GM04503 (cell line): ENCODE measurements at regions not wholly inside any gene's neighbourhood (a gene's known extent, or its start where the extent isn't known, plus 50 kb on each side); places are given as distances from the start of the nearest gene placed in this dataset.
"Not testable (repeated sequence)": the region's sequence is repeated elsewhere in the genome, so short reads cannot be mapped to it uniquely, and the experiment has no call there.

Experiments
- DNase-seq: peaks from one replicate; pipeline ENCODE4 v3.0.0-alpha.2; 2012; ENCODE audit warnings: low read depth

DNA sequence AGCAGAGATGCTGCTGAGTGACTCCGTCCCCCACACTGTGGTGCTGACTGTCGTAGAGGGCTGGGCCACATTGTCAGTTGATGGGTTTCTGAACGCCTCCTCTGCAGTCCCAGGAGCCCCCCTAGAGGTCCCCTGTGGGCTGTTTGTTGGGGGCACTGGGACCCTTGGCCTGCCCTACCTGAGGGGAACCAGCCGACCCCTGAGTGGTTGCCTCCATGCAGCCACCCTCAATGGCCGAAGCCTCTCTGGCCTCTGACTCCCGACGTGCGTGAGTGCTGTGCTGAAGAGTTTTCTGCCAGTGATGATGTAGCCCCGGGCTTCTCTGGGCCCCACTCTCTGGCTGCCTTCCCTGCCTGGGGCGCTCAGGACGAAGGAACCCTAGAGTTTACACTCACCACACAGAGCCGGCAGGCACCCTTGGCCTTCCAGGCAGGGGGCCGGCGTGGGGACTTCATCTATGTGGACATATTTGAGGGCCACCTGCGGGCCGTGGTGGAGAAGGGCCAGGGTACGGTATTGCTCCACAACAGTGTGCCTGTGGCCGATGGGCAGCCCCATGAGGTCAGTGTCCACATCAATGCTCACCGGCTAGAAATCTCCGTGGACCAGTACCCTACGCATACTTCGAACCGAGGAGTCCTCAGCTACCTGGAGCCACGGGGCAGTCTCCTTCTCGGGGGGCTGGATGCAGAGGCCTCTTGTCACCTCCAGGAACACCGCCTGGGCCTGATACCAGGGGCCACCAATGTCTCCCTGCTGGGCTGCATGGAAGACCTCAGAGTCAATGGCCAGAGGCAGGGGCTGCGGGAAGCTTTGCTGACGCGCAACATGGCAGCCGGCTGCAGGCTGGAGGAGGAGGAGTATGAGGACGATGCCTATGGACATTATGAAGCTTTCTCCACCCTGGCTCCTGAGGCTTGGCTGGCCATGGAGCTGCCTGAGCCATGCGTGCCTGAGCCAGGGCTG is 181.1 kb downstream of the TBC1D2B start:
- not testable (repeated sequence) for DNase-seq

DNA sequence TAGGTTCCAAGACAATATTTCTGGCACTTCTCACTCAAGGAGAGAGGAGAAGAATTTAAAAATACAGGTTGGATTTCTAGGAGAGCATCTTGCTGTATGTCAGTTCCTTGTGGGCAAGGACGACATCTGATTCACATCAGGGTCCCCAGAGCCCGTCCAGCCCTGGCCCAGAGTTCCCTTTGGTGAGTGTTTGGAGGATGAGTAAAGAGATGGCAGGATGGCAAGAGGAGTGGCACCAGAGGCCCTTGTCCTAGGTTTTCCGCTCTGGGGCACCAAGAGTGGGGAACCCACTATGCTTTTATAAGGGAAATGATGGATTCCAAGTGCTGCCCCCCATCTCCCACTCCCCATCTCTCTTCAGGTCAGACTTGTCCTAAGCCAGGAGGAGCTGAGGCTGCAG is 181.8 kb downstream of the TBC1D2B start:
- DNase-seq: no peak

DNA sequence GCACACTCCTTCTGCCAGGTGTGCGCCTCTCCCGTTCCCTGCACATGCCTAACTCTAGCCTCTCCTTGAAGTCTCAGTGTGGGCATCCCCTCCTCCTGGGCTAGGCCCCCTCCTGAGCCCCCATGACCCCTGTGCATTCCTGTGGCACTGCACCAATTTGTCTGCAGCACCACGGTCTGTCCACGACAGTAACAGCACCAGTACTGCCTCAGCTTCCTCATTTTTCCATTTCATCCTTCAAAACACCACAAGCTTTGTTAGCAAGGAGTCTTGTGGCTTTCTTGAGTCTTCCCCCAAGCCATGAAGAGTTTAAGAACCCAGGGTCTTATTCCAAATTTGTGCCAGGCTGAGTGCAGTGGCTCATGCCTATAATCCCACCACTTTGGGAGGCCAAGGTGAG is 182.4 kb downstream of the TBC1D2B start:
- DNase-seq: not testable (repeated sequence)

DNA sequence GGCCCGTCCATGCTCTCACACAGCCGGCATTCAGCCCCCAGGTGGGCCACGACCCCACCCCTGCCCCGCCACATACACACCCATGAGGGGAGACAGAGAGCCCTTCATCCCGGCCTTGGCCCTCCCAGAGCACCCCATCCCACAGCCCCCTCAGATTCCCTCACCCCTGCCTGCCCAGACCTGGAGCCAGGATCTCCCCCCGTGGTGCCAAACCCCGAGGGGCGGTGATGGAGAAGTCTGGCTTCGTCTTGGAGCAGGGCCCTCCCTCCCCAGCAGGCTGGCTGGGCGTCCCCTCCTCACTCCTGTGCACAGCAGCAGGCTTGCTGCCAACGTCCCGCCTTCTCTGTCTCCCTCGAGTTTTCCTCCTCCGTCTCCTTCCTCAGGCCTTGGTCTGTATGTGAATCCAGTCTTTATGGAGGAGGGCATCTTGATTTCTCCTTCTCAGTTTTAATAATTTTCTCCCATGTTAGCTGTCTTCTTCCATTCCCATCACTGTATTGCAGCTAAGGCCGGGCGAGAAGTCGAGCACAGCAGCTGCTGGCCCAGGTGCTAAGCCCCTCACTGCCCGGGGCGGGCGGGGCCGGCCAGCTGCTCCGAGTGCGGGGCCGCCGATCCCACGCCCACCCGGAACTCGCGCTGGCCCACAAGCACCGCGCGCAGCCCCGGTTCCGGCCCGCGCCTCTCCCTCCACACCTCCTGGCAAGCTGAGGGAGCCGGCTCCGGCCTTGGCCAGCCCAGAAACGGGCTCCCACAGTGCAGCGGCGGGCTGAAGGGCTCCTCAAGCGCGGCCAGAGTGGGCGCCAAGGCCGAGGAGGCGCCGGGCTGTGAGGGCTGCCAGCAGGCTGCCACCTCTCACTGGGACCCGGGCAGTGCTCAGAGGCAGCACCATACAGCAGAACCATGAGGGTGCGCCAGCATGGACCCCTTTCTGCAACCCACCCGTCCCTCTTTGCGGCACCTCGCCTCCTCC is 183.6 kb downstream of the TBC1D2B start:
- not testable (repeated sequence) for DNase-seq

DNA sequence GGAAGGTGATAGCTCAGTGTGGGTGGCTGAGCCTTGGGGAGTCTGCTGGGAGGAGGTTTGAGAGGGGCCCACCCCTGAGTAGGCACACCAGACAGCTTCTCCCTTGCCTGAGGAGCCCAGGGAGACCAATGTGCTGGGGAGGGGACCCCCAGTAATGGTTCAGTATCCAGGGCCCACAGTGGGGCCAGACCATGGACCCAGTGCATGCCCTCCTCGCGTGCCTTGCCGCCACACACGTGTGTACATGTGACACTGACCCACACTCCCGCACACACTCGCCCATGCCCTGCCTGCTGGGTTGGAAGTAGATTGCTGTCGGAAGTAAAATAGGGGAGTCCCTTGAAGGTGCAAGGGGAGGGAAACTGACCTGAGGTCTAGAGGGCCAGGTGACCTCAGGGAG is 184.3 kb downstream of the TBC1D2B start:
- not testable (repeated sequence) for DNase-seq

DNA sequence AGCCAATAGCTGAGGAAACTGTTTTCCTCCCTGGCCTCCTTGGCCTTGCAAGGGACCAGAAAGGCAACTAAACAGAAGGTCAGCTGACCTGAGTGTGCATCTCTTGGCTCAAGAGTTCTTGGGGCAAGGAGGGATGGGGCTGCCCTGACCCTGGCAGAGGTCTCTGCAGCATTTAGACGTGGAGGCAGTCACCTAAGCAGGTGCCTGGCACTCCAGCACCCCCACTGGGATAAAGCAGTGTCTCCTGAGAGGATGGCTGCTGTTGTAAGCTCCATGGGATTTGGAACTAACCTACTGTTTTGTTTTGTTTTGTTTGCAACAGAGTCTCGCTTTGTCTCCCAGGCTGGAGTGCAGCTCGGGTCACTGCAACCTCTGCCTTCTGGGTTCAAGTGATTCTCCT is 185.2 kb downstream of the TBC1D2B start:
- no peak for DNase-seq

DNA sequence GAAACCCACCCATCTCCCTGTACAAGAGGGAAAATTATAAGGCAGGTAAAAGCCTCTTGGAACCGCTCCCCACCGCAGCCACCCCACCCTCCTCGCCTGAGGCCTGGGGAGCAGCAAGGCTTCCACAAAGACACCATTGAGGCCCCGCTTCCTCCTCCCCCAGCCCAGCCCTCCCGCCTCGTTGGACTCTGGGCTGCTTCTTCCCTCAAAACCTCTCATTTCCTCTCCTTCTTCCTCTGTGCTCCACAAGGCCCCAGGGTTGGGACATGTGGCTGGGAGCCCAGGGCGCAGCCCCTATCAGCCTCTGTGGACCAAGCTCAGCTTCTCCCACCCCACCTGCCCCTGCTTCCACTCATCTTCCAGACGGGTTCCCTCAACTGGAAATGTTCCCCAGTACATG is 185.6 kb downstream of the TBC1D2B start:
- DNase-seq: not testable (repeated sequence)

DNA sequence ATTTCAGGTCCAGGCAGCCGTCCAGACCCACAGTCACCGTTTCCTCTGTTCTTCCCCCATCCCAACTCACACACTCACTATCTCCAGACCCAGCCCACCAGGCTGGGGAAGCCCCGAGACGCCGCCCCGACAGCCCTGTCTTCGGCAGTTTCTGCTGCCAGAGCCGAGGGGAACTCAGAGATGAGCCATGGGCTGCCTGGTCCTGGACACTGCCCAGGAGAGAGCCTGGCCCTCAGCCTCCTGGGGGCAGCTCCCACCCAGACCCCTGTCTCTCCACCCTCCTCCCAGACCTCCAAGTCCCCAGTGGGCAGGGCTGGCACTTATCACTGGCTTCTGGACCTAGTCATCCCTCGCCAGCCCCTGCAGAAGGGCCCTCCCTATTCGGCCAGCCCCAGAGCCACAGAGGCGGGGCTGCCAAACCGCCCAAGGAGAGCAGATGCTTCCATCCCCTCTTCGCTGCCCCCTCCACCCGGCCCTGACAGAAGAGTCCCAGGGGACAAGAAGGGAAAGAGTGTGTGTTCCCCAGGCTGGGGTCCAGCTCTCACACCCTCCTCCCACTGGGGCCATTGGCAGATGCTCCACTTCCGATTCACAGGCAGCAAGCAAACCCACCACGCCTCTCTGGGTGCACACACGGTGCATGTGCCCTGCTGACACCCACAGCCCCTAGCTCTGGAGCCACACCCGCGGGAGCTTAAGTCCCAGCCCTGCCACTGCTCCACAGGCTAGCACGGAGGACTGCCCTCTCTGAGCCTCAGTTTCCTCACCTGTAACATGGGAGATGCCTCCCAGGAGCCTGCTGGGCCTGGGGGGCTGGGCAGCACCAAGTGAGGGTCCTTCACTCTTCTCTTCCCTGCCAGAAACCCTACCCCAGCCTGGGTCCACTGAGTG is 186.4 kb downstream of the TBC1D2B start:
- not testable (repeated sequence) for DNase-seq

DNA sequence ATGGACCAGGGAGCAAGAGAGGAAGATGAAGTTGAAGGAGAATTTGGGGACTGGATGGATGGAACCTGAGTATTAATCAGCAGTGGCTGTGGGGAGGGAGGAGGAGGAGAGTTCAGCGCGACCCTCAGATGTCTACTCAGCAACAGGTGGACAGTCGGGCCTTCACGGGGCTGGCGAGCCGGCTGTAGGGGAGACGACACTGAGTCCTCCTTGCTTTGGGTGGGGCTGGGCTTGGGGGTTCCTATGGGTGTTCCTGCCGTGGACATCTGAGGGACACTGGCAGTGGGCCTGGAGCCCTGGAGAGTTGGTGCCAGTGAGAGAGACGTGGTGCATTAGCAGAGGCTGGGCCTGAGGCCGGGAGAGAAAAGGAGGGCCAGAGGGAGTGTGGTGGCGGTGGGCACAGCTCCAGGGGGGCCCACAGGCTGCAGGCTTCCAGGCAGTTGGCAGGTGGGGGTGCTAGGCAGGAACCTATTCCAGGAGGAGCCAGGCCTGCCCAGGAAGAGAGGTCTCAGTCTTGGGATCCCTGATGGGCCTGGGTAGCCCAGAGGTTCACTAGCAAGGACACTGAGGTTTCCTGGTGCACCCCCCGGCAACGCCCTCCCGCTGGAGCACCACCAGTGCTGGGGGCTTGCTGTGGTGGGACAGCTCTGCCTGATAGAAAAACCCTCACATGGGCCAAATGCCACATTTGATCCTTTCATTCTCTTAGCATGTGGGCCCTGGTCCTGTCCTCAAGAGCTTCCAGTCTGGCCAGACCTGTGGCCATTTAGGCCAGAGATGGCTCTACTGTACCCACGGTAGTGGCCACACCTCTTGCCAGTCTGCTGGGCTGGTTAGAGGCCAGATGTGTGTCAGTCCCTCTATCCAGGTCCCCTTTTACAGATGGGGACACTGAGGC is 187.4 kb downstream of the TBC1D2B start:
- DNase-seq: not testable (repeated sequence)

DNA sequence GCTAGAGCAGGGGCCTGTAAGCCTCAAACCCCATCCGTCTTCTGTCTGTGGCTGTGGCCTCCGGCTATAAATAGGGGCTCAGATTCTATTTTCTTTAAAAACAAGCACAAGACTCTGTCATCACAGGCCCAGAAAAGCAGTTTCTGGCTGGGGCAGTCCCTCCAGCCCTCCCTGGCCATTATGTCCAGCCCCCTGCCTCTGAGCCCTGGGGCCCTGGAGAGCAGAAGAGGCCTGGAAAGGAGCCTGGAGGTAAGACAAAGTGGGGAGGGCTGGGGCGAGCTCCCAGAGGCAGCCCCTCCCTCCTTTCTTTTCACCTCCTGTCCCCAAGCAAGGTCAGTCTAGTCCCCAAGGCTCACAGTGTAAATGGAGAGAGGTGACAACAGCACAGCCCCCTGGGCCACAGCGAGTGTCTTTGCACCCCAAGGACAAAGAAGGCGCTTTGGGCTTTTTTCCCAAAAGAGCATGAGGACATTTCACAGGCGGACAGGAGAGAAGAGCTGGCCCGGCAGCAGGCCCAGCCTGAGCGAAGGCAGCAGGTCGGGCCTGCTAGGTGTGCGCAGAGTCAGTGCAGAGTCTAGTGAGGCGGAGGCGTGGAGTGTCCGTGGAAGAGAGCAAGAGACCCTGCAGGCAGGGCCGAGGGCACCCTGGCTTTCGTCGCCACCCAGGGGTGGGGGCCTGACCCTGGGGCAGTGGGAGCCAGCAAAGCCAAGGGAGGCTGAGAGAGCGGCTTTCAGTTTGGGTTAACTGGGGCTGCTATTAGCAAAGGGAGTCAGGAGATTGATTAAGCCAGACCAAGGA is 188.3 kb downstream of the TBC1D2B start:
- DNase-seq: no peak

DNA sequence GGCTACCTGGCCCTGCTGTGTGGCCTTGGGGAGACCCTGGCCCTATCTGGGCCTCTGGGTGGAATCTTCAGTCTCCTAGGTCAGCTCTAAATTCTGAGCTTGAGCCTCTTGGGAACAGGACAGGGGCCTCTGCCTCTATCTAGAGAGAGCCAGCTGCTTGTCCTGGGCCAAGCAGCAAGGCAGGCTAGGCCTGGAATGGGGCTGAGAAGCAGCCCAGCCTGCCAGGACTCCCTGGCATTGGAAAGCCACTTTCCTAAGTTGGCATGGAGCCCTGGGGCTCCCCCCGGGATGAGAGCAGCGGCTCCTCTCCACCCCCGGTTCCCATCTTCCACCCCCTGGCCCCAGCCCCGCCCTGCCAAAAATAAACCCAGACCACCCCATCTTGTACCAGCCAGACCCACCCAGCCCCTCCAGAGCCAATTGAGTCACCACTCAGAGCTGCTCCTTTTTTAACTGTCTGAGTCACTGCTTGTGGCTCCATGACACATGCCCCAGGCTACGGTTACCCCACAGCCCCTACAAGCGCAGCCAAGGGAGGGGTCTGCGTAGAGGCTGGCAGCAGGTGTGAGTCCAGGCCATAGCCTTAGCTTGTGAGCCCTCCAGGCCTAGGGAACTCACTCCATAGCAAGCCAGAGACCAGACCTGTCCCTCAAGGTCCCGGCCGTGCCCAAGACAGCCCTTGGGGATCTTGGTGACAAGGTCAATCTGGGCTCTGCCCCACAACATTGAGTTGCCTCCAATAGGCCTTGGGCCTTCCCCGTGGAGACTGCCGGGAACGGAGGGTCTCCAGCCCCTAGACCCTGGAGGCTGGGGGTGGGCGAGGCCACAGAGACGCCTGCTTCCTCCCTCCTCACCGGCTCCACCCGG is 189.7 kb downstream of the TBC1D2B start:
- not testable (repeated sequence) for DNase-seq

DNA sequence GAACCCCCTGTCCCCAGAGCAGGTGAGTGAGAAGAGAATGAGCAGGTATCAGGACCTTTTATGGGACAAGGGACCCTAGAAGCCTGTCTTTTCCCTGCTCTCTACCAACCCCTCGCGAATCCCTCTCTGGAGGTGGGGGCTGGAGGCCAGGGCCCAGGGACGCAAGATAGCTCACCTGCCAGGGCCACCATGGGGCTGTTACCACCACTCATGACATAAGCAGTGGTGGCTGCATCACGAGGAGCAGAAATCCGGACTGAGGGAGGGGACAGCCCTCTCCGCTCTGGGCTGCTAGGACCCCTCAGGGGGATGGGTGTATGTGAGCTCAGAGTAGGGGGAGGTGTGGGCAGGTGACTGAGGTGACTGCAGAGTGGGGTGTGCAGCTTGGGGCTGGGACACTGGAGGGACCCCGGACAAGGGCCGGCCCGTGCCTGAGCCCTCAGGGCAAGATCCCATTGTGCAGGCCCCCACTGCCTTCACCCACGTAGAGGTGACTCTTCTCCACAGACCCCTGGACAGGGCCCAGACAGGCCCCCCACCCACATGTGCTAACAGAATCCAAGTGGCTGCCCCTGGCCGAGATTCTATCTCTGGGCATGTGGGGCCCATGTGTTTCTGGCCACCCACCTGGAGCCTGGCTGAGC is 190.6 kb downstream of the TBC1D2B start:
- no peak for DNase-seq

DNA sequence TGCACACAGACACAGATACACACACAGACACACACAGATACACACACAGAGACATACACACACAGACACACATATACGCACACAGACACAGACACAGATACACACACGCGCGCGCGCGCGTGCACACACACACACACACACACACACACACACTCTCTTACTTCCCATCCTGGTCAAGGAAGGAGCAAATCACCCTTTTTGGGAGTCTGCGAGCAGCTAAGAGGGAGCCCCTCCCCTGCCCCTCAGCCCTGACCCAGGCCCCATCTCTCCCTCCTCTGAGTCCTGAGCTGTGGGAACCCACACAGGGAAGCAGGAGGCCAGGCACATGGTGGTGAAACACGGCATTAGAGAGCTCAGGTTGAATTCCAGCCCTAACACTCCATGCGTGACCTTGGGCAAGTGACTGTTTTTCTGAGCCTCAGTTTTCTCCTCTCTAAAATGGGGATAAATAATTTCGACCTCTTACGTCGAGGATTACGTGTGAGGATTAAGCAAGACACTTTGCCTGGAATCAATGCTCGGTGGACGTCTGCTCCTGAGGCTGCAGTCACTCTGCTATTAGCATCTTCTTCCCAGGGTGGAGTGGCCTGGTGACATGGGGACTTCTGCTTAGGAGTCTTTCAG is 191.5 kb downstream of the TBC1D2B start:
- DNase-seq: not testable (repeated sequence)

DNA sequence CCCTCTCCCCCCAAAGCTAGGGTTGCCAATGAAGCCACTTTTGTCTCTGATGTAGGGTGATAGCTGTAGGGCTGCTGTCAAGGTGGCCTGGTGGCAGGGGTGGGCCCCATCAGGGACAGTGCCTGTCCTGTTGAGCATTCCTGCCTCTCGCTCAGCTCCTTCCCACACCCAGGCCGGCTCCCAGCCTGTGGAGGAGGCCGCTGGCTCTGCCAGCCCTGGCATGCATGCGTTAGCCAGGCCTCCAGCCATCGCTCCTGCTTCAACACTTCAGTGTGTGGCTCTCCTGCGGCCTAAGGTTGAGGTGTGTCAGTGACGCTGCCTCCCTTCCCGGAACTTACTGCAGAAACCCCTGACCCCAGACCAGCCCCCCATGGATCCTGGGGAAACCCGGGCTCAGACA is 194.5 kb downstream of the TBC1D2B start:
- not testable (repeated sequence) for DNase-seq

DNA sequence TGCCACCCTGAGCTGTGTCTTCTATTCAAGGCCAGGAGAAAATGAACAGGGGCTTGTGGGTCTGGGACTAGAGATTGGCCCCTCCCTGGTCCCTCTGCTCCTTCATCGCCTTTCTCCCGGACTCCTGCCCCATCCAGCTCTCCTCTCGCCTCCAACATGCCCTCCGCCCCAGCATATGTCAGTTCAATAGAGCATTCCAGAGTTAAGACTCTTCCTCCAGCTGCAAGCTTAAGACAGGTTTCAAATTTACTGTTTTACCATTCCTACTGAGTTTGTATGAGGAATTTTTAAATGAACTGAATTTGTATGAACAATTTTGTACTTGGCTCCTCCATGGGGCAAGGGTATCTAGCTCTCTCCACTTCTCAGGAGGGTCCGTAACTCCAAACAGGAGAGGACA is 195.6 kb downstream of the TBC1D2B start:
- DNase-seq: no peak

DNA sequence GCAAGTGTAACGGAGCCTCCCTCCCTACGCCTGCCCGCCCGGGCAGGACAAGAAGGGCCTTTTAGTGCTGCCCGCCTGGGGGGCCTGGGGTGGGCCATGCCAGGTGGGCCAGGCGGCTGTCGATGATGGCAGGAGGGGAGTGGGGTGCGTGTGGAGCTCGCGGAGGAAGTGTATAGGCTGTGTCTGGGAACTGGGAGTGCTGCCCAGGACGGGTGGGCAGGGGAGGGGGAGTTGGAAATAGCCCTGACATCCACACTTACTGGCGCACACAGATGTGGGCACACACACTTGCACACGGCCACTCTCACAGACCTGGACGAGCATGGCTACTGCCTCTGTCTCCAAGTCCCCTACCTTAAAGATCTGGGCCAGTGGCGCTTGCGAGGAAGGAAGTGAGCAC is 196.0 kb downstream of the TBC1D2B start:
- not testable (repeated sequence) for DNase-seq

DNA sequence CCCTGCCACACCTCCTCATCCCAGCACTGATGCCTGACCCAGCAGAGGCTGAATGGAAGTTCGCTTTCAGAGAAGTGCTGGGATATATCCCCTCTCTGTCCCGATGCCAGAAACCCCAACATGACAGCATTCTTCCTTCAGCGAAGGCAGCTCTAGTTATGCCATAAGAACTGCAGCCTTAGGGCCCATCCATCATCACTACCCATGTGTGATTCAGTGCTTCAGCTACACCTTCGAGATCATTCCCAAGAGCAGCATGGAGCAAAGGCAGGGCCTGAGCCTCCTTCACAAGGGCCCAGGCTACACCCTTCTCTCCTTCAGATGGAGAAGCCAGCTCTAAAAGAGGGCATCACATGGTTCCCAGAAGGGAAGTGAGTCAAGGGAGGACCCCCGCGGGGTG is 198.0 kb downstream of the TBC1D2B start:
- DNase-seq: not testable (repeated sequence)
